Inflammatory macrophage treated with lipopolysaccharide for 1 hour (primary cell): ENCODE measurements at regions not wholly inside any gene's neighbourhood (a gene's known extent, or its start where the extent isn't known, plus 50 kb on each side); places are given as distances from the start of the nearest gene placed in this dataset.

ENCODE experiments used
- DNase-seq, 2 donors: peaks; one replicate each; pipeline ENCODE4 v3.0.0-alpha.2; 2020 to 2022

- no peak for DNase-seq
Observed at GRCh38 chr1:219665089-219665488, 52.2 kb upstream of the ZC3H11B start.

DNA sequence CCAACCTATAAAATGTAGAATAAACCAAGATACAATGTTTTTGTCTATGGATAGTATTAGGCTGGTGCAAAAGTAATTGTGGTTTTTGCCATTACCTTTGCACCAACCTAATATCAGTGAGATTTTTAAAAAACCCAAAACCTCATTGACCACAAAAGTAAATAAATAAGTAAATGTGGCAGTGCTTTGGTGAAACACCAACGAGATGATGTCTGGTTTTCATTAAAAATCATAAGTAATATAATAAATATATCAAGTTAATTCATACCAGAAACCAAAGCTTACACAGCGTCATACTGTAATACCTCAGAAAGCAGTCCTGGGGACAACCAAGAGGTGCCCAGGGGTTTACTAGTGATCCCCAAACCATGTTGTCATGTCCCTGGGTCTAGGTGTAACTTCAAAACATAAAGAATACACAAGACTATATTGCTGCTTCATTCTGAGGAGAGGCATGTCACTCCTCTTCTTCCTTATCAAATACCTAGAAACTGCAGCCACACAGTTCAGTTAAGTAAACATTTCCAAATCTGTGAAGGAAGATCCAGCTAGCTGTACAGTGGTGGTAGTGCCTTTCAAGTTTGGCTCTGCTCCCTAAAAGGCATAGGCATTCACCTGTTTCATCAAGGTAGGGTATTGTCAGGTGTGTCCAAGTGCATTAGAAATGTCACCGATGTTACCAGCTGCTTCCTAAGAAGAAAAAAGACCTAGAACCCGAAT, 51.6 kb upstream of the ZC3H11B start:
- no peak for DNase-seq
